NB4 (cell line): ENCODE measurements at regions not wholly inside any gene's neighbourhood (a gene's known extent, or its start where the extent isn't known, plus 50 kb on each side); places are given as distances from the start of the nearest gene placed in this dataset.

Experiments
- POLR2A ChIP-seq: IDR thresholded peaks from 2 replicates; pipeline ENCODE4 v1.6.1; 2011; ENCODE audit warnings: mild to moderate bottlenecking; ENCODE audit not compliant: insufficient read length; ENCODE audit errors: extremely low read depth
- TF ChIP-seq, protein P1 (sequence below): IDR thresholded peaks from one replicate; pipeline ENCODE4 v1.5.1; 2012; ENCODE audit warnings: low read depth, low read length
- TF ChIP-seq, protein P2 (sequence below): IDR thresholded peaks from 2 replicates; pipeline ENCODE4 v1.6.1; 2011; ENCODE audit warnings: low read depth, low read length

DNA sequence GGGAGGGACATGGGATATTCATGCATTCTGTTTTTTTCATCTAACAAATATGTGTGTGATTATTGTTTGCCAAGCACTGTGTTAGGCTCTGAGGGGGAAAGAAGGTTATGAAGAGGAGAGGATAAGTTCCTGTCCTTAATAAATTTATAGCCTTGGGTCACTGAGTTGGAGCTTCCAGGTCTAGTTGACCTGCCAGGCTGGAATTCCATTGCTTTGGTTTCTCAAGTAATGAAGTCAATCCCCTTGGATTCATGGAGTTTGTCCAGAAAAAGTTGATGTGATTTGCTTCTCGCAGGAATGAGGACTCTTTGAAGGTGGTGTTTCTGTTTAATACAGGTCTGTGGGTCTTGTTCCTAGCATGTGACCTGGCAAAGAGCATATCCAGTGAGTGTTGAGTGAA is 156.2 kb downstream of the ADAMTS15 start:
- TF ChIP-seq, protein P1, sequence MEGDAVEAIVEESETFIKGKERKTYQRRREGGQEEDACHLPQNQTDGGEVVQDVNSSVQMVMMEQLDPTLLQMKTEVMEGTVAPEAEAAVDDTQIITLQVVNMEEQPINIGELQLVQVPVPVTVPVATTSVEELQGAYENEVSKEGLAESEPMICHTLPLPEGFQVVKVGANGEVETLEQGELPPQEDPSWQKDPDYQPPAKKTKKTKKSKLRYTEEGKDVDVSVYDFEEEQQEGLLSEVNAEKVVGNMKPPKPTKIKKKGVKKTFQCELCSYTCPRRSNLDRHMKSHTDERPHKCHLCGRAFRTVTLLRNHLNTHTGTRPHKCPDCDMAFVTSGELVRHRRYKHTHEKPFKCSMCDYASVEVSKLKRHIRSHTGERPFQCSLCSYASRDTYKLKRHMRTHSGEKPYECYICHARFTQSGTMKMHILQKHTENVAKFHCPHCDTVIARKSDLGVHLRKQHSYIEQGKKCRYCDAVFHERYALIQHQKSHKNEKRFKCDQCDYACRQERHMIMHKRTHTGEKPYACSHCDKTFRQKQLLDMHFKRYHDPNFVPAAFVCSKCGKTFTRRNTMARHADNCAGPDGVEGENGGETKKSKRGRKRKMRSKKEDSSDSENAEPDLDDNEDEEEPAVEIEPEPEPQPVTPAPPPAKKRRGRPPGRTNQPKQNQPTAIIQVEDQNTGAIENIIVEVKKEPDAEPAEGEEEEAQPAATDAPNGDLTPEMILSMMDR, result no peak
- no peak for TF ChIP-seq POLR2A
- TF ChIP-seq, protein P2, sequence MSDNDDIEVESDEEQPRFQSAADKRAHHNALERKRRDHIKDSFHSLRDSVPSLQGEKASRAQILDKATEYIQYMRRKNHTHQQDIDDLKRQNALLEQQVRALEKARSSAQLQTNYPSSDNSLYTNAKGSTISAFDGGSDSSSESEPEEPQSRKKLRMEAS, result no peak
